OCI-LY7 (cell line): ENCODE measurements at regions not wholly inside any gene's neighbourhood (a gene's known extent, or its start where the extent isn't known, plus 50 kb on each side); places are given as distances from the start of the nearest gene placed in this dataset.

ENCODE experiments used
- CTCF ChIP-seq: fragments of 200-600 bp; sonication (generic); conservative IDR thresholded peaks from 2 replicates; pipeline ENCODE4 v1.5.1; 2014; ENCODE audit warnings: mild to moderate bottlenecking, antibody characterized with exemption, low read length, moderate library complexity, mixed read lengths
- EZH2phosphoT487 ChIP-seq: fragments of 200-600 bp; sonication (generic); IDR thresholded peaks from 2 replicates; pipeline ENCODE4 v1.6.1; 2018; ENCODE audit warnings: low read depth, borderline replicate concordance, mild to moderate bottlenecking, mixed run types, antibody characterized with exemption, low read length, moderate library complexity, mixed read lengths

DNA sequence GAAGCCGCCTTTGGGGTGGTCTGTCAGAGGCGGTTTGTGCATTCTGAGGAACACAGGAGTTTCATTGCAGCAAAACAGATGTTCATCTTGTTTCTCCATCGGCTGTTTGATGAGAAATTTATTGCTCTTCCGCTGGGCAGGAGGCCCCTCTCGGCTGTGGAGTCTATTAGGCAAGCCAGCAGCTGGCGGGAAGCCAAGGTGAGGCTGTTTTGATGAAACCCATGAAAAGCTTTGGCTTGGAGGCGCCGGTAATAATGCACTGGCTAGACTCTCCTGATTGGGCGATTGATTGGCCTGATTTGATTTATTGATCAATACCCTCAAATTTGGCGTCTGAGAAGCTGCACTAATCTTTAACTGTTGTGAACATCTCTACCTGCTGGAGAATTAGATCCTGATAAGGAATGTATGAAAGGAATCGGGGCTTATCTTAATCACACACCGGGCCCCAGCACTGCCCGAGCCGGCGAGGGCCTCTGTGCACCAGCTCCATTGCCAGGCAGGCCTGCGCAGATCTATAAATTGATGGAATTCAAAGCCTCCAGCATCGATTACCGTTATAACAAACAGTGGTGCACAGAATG lies 187.7 kb downstream of the PHETA1 start:
- no peak for TF ChIP-seq CTCF
- TF ChIP-seq EZH2phosphoT487: no peak
